Keratinocyte (primary cell): ENCODE measurements at regions not wholly inside any gene's neighbourhood (a gene's known extent, or its start where the extent isn't known, plus 50 kb on each side); places are given as distances from the start of the nearest gene placed in this dataset.

Experiments used
- DNase-seq: peaks from one replicate; pipeline ENCODE4 v3.0.0-alpha.2; 2011; ENCODE audit warnings: low read depth, missing footprints, low spot score
- FAIRE-seq: peaks from 2 replicates; lab custom pipeline; 2011; peaks lifted over from hg19 to GRCh38; lab: Jason Lieb, UNC
- H2AFZ ChIP-seq: 2 replicates; pipeline ENCODE4 v1.6.0; 2012; ENCODE audit warnings: low read length, control low read depth, inconsistent platforms; ENCODE audit not compliant: control insufficient read depth
- H3K27ac ChIP-seq: 2 replicates; pipeline ENCODE4 v1.5.1; 2011; ENCODE audit warnings: low read length; ENCODE audit not compliant: control insufficient read depth, insufficient read depth
- H3K27me3 ChIP-seq: 3 replicates; pipeline ENCODE4 v1.6.0; 2011; ENCODE audit warnings: low read length; ENCODE audit not compliant: control insufficient read depth, insufficient read depth; ENCODE audit errors: extremely low read depth
- H3K36me3 ChIP-seq, 2 experiments: 2 replicates in 1 of 2; 3 replicates in 1 of 2; pipeline ENCODE4 v1.5.1; 2011; ENCODE audit warnings: low read length in 2 of 2, mild to moderate bottlenecking in 1 of 2; ENCODE audit not compliant: control insufficient read depth in 2 of 2, insufficient read depth in 2 of 2; ENCODE audit errors: extremely low read depth in 1 of 2
- H3K4me1 ChIP-seq: 3 replicates; pipeline ENCODE4 v1.5.1; 2011; ENCODE audit warnings: low read length; ENCODE audit not compliant: control insufficient read depth, insufficient read depth; ENCODE audit errors: extremely low read depth
- H3K4me2 ChIP-seq: 3 replicates; pipeline ENCODE4 v1.6.0; 2011; ENCODE audit warnings: low read depth, low read length; ENCODE audit not compliant: control insufficient read depth, insufficient read depth; ENCODE audit errors: extremely low read depth
- H3K4me3 ChIP-seq, 3 experiments: fragments of 200-600 bp in 1 of 3; sonication (generic) in 1 of 3; 2 replicates in 2 of 3; 3 replicates in 1 of 3; pipeline ENCODE4 v1.5.1; 2011 to 2016; ENCODE audit warnings: low read length in 3 of 3, mild to moderate bottlenecking in 3 of 3, control low read depth in 2 of 3, inconsistent platforms in 1 of 3, low read depth in 1 of 3, mixed read lengths in 1 of 3, mixed run types in 1 of 3, moderate library complexity in 1 of 3; ENCODE audit not compliant: control insufficient read depth in 2 of 3, insufficient read depth in 2 of 3; ENCODE audit errors: extremely low read depth in 1 of 3
- H3K79me2 ChIP-seq: 2 replicates; pipeline ENCODE4 v1.6.0; 2012; ENCODE audit warnings: low read length; ENCODE audit not compliant: control insufficient read depth, insufficient read depth
- H3K9ac ChIP-seq: 3 replicates; pipeline ENCODE4 v1.6.0; 2011; ENCODE audit warnings: low read length; ENCODE audit not compliant: control insufficient read depth, insufficient read depth; ENCODE audit errors: extremely low read depth
- H3K9me1 ChIP-seq: 3 replicates; pipeline ENCODE4 v1.6.0; 2011; ENCODE audit warnings: low read length; ENCODE audit not compliant: control insufficient read depth, insufficient read depth; ENCODE audit errors: extremely low read depth
- H3K9me3 ChIP-seq: 2 replicates; pipeline ENCODE4 v1.5.1; 2012; ENCODE audit warnings: low read depth, low read length; ENCODE audit not compliant: control insufficient read depth
- H4K20me1 ChIP-seq: 3 replicates; pipeline ENCODE4 v1.6.0; 2011; ENCODE audit warnings: low read length; ENCODE audit not compliant: control insufficient read depth, insufficient read depth; ENCODE audit errors: extremely low read depth
- EZH2 ChIP-seq: IDR thresholded peaks from one replicate; pipeline ENCODE4 v1.6.1; 2012; ENCODE audit warnings: inconsistent platforms, mild to moderate bottlenecking, low read length, moderate library complexity
- dilution Hi-C: fragments of 300-500 bp; cut with MboI; formaldehyde crosslinking; loops from one replicate; pipeline ENCODE4 v1.7.0; 2020; ENCODE audit warnings: low sequenced_read_pairs; ENCODE audit not compliant: extremely low pct_ligation_motif_present
- TF ChIP-seq, protein P1 (sequence below), 3 experiments: IDR thresholded peaks in 1 of 3; conservative IDR thresholded peaks in 1 of 3; optimal IDR thresholded peaks in 1 of 3; 2 replicates in 2 of 3; 3 replicates in 1 of 3; pipeline versions ENCODE3 to v1.5.1; 2011; ENCODE audit warnings: low read length in 3 of 3, mild to moderate bottlenecking in 3 of 3, moderate library complexity in 2 of 3, control low read depth in 1 of 3, inconsistent platforms in 1 of 3; ENCODE audit not compliant: insufficient read depth in 2 of 3; ENCODE audit errors: extremely low read depth in 1 of 3

GRCh38 chr2:155730804-155731203 lies 601.7 kb downstream of the NR4A2 start:
- Histone ChIP-seq H3K27ac (no peak overlapping the region), H3K9me1 (no peaks in the 10 kb centered on the region), H2AFZ (no peak overlapping the region), H3K9me3 (no peaks in the 10 kb centered on the region), H3K79me2 (no peaks in the 10 kb centered on the region), H3K9ac (no peak overlapping the region), H3K4me3 (no peak overlapping the region), H3K27me3 (no peaks in the 10 kb centered on the region), H3K36me3 (no peaks in the 10 kb centered on the region), H3K4me1 (no peaks in the 10 kb centered on the region), H3K4me2 (no peak overlapping the region), H4K20me1 (no peaks in the 10 kb centered on the region)
- dilution Hi-C loops, result no loop called here
- FAIRE-seq, result no peak
- no peak for DNase-seq
- TF ChIP-seq, protein P1, sequence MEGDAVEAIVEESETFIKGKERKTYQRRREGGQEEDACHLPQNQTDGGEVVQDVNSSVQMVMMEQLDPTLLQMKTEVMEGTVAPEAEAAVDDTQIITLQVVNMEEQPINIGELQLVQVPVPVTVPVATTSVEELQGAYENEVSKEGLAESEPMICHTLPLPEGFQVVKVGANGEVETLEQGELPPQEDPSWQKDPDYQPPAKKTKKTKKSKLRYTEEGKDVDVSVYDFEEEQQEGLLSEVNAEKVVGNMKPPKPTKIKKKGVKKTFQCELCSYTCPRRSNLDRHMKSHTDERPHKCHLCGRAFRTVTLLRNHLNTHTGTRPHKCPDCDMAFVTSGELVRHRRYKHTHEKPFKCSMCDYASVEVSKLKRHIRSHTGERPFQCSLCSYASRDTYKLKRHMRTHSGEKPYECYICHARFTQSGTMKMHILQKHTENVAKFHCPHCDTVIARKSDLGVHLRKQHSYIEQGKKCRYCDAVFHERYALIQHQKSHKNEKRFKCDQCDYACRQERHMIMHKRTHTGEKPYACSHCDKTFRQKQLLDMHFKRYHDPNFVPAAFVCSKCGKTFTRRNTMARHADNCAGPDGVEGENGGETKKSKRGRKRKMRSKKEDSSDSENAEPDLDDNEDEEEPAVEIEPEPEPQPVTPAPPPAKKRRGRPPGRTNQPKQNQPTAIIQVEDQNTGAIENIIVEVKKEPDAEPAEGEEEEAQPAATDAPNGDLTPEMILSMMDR (optimal IDR thresholded peaks at IDR 0.05 in 1 of 3, IDR thresholded peaks at IDR 0.05 in 1 of 3, conservative IDR thresholded peaks at IDR 0.05 in 1 of 3; ENCODE audit: extremely low read depth in 1 of 3, insufficient read depth in 2 of 3, low read length in 3 of 3), result no peak
- TF ChIP-seq EZH2, result no peak

DNA sequence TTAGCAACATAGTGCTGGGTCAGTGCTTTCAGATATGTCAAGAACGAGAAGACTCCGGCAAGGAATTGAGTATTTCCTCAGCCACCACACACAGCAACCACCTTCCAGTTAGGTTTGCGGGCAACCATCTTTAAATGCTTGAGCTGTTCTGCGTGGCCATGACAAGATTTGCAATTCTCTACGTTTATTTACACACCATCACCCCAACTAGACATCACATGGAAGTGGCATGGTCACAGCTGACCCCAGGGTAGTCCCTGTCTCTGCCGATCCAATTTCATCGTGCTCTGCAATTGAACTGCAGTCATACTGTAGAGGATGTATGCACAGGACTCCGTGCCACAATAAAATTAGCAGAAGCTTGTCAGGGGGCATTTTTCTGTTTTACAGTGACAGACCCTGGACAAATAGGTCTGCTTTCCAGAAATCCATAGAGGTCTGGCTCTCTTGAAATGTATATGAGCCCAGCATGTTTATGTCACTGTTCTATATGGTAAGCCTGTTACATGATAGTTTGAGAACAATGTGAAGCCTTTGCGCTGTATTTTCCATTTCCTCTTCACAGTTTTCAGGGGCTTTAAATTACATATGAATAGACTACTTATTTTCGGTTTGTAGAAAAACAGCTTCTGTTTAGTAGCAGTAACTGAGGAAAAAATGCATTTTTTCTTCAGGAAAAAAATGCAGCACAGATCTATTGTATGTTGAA lies 605.2 kb downstream of the NR4A2 start:
- H4K20me1 ChIP-seq, result no peaks in the 10 kb centered on the region

More for the DNA sequence above, 605.2 kb downstream of the NR4A2 start:
- no peak overlapping the region for H2AFZ ChIP-seq
- H3K4me3 ChIP-seq, result no peak overlapping the region
- H3K9ac ChIP-seq, result no peak overlapping the region
- no peaks in the 10 kb centered on the region for H3K4me1 ChIP-seq
- H3K27me3 ChIP-seq, result no peaks in the 10 kb centered on the region
- H3K79me2 ChIP-seq, result no peaks in the 10 kb centered on the region
- no peaks in the 10 kb centered on the region for H3K9me3 ChIP-seq
- no peak overlapping the region for H3K27ac ChIP-seq
- no peaks in the 10 kb centered on the region for H3K9me1 ChIP-seq
- DNase-seq (no peak), FAIRE-seq (no peak)
- no peaks in the 10 kb centered on the region for H3K36me3 ChIP-seq
- dilution Hi-C loops, result no loop called here
- no peak overlapping the region for H3K4me2 ChIP-seq
- no peak for TF ChIP-seq EZH2
- TF ChIP-seq, protein P1 (optimal IDR thresholded peaks at IDR 0.05 in 1 of 3, IDR thresholded peaks at IDR 0.05 in 1 of 3, conservative IDR thresholded peaks at IDR 0.05 in 1 of 3; ENCODE audit: extremely low read depth in 1 of 3, insufficient read depth in 2 of 3, low read length in 3 of 3), result no peak
